ENCODE measurements at regions not wholly inside any gene's neighbourhood (a gene's known extent, or its start where the extent isn't known, plus 50 kb on each side); places are given as distances from the start of the nearest gene placed in this dataset.

DNA sequence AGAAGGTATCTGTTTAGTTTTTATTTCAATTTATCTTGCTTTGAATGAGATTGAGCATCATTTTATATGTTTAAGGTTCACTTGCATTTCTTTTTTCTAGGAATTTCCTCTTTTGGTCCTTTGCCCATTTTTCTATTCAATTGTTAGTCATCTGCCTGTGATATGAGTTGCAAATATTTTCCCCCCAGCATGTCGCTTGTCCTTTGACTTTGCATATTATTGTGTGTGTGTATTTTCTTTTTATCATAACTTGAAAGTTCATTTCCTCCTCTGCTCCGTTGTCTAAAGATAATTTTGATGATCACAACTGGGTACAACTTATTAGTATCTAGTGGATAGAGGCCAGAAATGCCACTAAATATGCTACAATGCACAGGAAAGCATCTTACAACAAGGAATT, 132.7 kb upstream of the MDFIC start:
- TF ChIP-seq FOSL1 (IDR thresholded peaks at IDR 0.05; ENCODE audit: low read depth) (no peak), SP1 (IDR thresholded peaks at IDR 0.05; ENCODE audit: low read depth) (no peak), POLR2AphosphoS5 (IDR thresholded peaks at IDR 0.05; ENCODE audit: low read depth, low read length) (no peak)
- TF ChIP-seq, protein P1, sequence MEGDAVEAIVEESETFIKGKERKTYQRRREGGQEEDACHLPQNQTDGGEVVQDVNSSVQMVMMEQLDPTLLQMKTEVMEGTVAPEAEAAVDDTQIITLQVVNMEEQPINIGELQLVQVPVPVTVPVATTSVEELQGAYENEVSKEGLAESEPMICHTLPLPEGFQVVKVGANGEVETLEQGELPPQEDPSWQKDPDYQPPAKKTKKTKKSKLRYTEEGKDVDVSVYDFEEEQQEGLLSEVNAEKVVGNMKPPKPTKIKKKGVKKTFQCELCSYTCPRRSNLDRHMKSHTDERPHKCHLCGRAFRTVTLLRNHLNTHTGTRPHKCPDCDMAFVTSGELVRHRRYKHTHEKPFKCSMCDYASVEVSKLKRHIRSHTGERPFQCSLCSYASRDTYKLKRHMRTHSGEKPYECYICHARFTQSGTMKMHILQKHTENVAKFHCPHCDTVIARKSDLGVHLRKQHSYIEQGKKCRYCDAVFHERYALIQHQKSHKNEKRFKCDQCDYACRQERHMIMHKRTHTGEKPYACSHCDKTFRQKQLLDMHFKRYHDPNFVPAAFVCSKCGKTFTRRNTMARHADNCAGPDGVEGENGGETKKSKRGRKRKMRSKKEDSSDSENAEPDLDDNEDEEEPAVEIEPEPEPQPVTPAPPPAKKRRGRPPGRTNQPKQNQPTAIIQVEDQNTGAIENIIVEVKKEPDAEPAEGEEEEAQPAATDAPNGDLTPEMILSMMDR (IDR thresholded peaks at IDR 0.05 in 2 of 3, conservative IDR thresholded peaks at IDR 0.05 in 1 of 3; ENCODE audit: borderline replicate concordance in 1 of 3, insufficient read depth in 1 of 3, low read depth in 2 of 3, low read length in 2 of 3), result no peak
- TF ChIP-seq, protein P2, sequence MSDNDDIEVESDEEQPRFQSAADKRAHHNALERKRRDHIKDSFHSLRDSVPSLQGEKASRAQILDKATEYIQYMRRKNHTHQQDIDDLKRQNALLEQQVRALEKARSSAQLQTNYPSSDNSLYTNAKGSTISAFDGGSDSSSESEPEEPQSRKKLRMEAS (IDR thresholded peaks at IDR 0.05), result no peak

Measured in HCT116 (cell line).